HepG2 (cell line): ENCODE measurements at regions not wholly inside any gene's neighbourhood (a gene's known extent, or its start where the extent isn't known, plus 50 kb on each side); places are given as distances from the start of the nearest gene placed in this dataset.
"Not testable (repeated sequence)": the region's sequence is repeated elsewhere in the genome, so short reads cannot be mapped to it uniquely, and the experiment has no call there.

Source experiments
- ATAC-seq: fragments of 200-7000 bp; cut with Tn5 transposase; 3 replicates; pipeline ENCODE4 v1.9.1; 2020; ENCODE audit warnings: mild to moderate bottlenecking, moderate library complexity
- BruUV-seq: library from RNA; stranded (reverse); fragments of 400-500 nt; replicated peaks from 2 replicates; lab custom pipeline; 2021; lab: Mats Ljungman, UMichigan
- CTCF ChIA-PET: fragments of 300-600 bp; formaldehyde crosslinking; extraction: SDS; loops from one replicate; lab custom pipeline; 2021; ENCODE audit warnings: low total read pairs, inconsistent platforms, low intra/inter-chr PET ratio; lab: Yijun Ruan, JAX
- POLR2A ChIA-PET: fragments of 350-600 bp; sonication (Branson Sonifier 250); formaldehyde crosslinking; loops from one replicate; lab custom pipeline; 2020; ENCODE audit warnings: antibody characterized with exemption, inconsistent platforms; lab: Yijun Ruan, JAX
- DNase-seq: peaks from one replicate; pipeline ENCODE4 v3.0.0-alpha.2; 2015; ENCODE audit warnings: low spot score
- FAIRE-seq: peaks from 3 replicates; lab custom pipeline; 2011; peaks lifted over from hg19 to GRCh38; lab: Jason Lieb, UNC
- H2AFZ ChIP-seq: one replicate; pipeline ENCODE4 v1.6.1; 2011; ENCODE audit warnings: low read length, inconsistent platforms
- H3K27ac ChIP-seq: fragments of 300-600 bp; 3 replicates; pipeline ENCODE4 v1.8.0; 2011; ENCODE audit warnings: mixed run types, mild to moderate bottlenecking, mixed read lengths, low read length, inconsistent platforms; ENCODE audit not compliant: insufficient read depth; ENCODE audit errors: extremely low read length
- H3K27me3 ChIP-seq, 2 experiments: fragments of 200-600 bp in 1 of 2; 2 replicates in 1 of 2; 3 replicates in 1 of 2; pipeline versions ENCODE4 v1.6.0 to v1.8.0; 2011; ENCODE audit warnings: low read length in 2 of 2, mild to moderate bottlenecking in 2 of 2, moderate library complexity in 2 of 2, inconsistent platforms in 1 of 2; ENCODE audit not compliant: insufficient read depth in 2 of 2, control insufficient read depth in 1 of 2
- H3K36me3 ChIP-seq, 2 experiments: fragments of 200-600 bp in 1 of 2; replicated peaks in 1 of 2; 2 replicates in 1 of 2; 3 replicates in 1 of 2; pipeline versions ENCODE4 v1.5.1 to v1.8.0; 2011; ENCODE audit warnings: low read length in 2 of 2, inconsistent platforms in 1 of 2; ENCODE audit not compliant: insufficient read depth in 2 of 2, control insufficient read depth in 1 of 2
- H3K4me1 ChIP-seq: 2 replicates; pipeline ENCODE4 v1.5.1; 2012; ENCODE audit warnings: low read length, inconsistent platforms; ENCODE audit not compliant: insufficient read depth
- H3K4me2 ChIP-seq: 2 replicates; pipeline ENCODE4 v1.6.0; 2011; ENCODE audit warnings: low read depth, low read length, inconsistent platforms
- H3K4me3 ChIP-seq, 3 experiments: fragments of 200-600 bp in 1 of 3; sonication (generic), shearing (Covaris generic) in 1 of 3; replicated peaks in 1 of 3; 2 replicates each; pipeline ENCODE4 v1.5.1; 2011 to 2016; ENCODE audit warnings: low read length in 3 of 3, inconsistent platforms in 2 of 3, low read depth in 2 of 3, mild to moderate bottlenecking in 2 of 3, control low read depth in 1 of 3, mixed read lengths in 1 of 3; ENCODE audit not compliant: insufficient read depth in 1 of 3
- H3K79me2 ChIP-seq: one replicate; pipeline ENCODE4 v1.6.1; 2011; ENCODE audit warnings: low read length, inconsistent platforms; ENCODE audit not compliant: insufficient read depth
- H3K9ac ChIP-seq: 2 replicates; pipeline ENCODE4 v1.6.0; 2011; ENCODE audit warnings: mild to moderate bottlenecking, low read depth, low read length, inconsistent platforms; ENCODE audit not compliant: insufficient read depth
- H3K9me3 ChIP-seq: 2 replicates; pipeline ENCODE4 v1.5.1; 2012; ENCODE audit warnings: mild to moderate bottlenecking, low read length
- H4K20me1 ChIP-seq: 2 replicates; pipeline ENCODE4 v1.6.0; 2011; ENCODE audit warnings: inconsistent platforms, mild to moderate bottlenecking, low read length, moderate library complexity; ENCODE audit not compliant: insufficient read depth
- GMEB1 ChIP-seq: sonication (generic); formaldehyde crosslinking; IDR thresholded peaks from 2 replicates; pipeline ENCODE4 v1.5.1; 2020; ENCODE audit warnings: missing genetic modification reagents, mild to moderate bottlenecking, borderline replicate concordance
- MZF1 ChIP-seq: sonication (generic); formaldehyde crosslinking; IDR thresholded peaks from 2 replicates; pipeline ENCODE4 v1.8.1; 2023; ENCODE audit warnings: mild to moderate bottlenecking, missing genetic modification reagents, borderline replicate concordance
- TFDP2 ChIP-seq: sonication (generic); formaldehyde crosslinking; IDR thresholded peaks from 2 replicates; pipeline ENCODE4 v1.4.0; 2020; ENCODE audit warnings: missing genetic modification reagents
- ZC3H4 ChIP-seq: sonication (generic); formaldehyde crosslinking; IDR thresholded peaks from 2 replicates; pipeline ENCODE4 v1.4.0; 2020; ENCODE audit warnings: missing genetic modification reagents, borderline replicate concordance
- ZNF24 ChIP-seq: fragments of 450-650 bp; IDR thresholded peaks from 2 replicates; pipeline ENCODE4 v1.6.1; 2017; ENCODE audit warnings: antibody characterized with exemption, mild to moderate bottlenecking
- ZNF256 ChIP-seq: sonication (generic); formaldehyde crosslinking; conservative IDR thresholded peaks from 2 replicates; pipeline ENCODE4 v1.4.0; 2020; ENCODE audit warnings: missing genetic modification reagents
- WGBS: methylation state at CpG from one replicate; pipeline ENCODE4 v1.1.6; 2017; ENCODE audit warnings: low lambda C conversion rate; 5-methylcytosine and 5-hydroxymethylcytosine counted together
- in situ Hi-C: cut with HindIII; loops from 2 replicates; pipeline ENCODE4 v1.10.0; 2017; ENCODE audit warnings: low pct_unique_long_range_greater_than_20kb; ENCODE audit not compliant: extremely low pct_ligation_motif_present
- intact Hi-C: fragments of 100-400 bp; cut with micrococcal nuclease; formaldehyde crosslinking; loops from one replicate; pipeline ENCODE4 v1.10.0; 2022; ENCODE audit not compliant: unreplicated experiment
- TF ChIP-seq, protein P1 (sequence below): sonication (generic); formaldehyde crosslinking; conservative IDR thresholded peaks from 2 replicates; pipeline ENCODE4 v1.4.0; 2020; ENCODE audit warnings: missing genetic modification reagents

DNA sequence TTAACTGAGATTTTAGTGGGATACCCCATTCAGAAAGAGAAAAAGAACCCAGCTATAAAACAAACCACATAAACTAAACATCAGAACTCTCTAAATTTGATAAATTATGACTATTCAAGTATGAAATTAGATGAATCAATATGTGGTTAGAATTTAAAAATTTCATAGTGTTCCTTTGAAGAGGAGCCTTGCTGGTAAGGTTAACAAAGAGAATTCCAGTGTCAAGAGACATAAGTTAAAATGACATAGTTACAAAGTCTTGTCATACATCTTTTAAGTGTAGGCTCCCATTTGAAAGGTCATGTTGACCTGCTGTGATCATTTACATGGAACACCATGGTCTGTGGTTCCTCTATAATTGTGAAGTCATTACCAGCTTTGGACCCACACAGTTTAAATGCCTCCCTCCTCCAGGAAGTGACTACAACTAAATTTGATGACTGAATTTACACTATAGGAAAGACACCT, 231.6 kb upstream of the ETAA1 start:
- Histone ChIP-seq H3K27me3 (no peaks in the 10 kb centered on the region), H2AFZ (no peak overlapping the region), H3K4me1 (no peaks in the 10 kb centered on the region), H3K4me2 (no peak overlapping the region), H3K9me3 (peaks cover 68% of the 10 kb centered on the region)
- ChIA-PET POLR2A (no interaction called here), CTCF (no interaction called here)
- no peak for ATAC-seq
- in situ Hi-C loops: no loop called here
- TF ChIP-seq GMEB1 (no peak), MZF1 (CRISPR knock-in tag) (no peak), ZNF24 (no peak), TFDP2 (no peak), ZC3H4 (no peak), ZNF256 (CRISPR knock-in tag) (no peak)
- TF ChIP-seq, protein P1, sequence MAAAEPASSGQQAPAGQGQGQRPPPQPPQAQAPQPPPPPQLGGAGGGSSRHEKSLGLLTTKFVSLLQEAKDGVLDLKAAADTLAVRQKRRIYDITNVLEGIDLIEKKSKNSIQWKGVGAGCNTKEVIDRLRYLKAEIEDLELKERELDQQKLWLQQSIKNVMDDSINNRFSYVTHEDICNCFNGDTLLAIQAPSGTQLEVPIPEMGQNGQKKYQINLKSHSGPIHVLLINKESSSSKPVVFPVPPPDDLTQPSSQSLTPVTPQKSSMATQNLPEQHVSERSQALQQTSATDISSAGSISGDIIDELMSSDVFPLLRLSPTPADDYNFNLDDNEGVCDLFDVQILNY: no peak
- TF ChIP-seq, all 625 proteins: peak for 0
- Histone ChIP-seq H3K27ac (no peak overlapping the region), H3K36me3 (no peaks in the 10 kb centered on the region), H3K79me2 (no peaks in the 10 kb centered on the region), H4K20me1 (no peaks in the 10 kb centered on the region), H3K9ac (no peak overlapping the region), H3K4me3 (no peak overlapping the region)
- FAIRE-seq: no peak
- DNase-seq: no peak
- intact Hi-C loops: no loop called here
- no TSS peak for BruUV-seq

- H3K36me3 ChIP-seq, H3K4me3 ChIP-seq, H3K4me1 ChIP-seq, intact Hi-C loops, FAIRE-seq, H3K27ac ChIP-seq, POLR2A ChIA-PET, DNase-seq, CTCF ChIA-PET, BruUV-seq, H3K79me2 ChIP-seq, H3K9ac ChIP-seq, ATAC-seq, H2AFZ ChIP-seq, H3K27me3 ChIP-seq, H3K4me2 ChIP-seq, in situ Hi-C loops, H4K20me1 ChIP-seq: not testable (repeated sequence)
- peaks cover 62% of the 10 kb centered on the region for H3K9me3 ChIP-seq
- WGBS: 7% methylated on average over 2 of the region's 2 CpGs
Measured at GRCh38 chr2:67166511-67166910, 230.6 kb upstream of the ETAA1 start.
